WTC11 (cell line): ENCODE measurements at regions not wholly inside any gene's neighbourhood (a gene's known extent, or its start where the extent isn't known, plus 50 kb on each side); places are given as distances from the start of the nearest gene placed in this dataset.

Experiments
- ATAC-seq: fragments of 200-7000 bp; cut with Tn5 transposase; 2 replicates; pipeline ENCODE4 v1.10.0; 2021; ENCODE audit warnings: mild to moderate bottlenecking, moderate library complexity
- CTCF ChIA-PET: fragments of 300-600 bp; sonication (Branson Sonifier 250); formaldehyde crosslinking; loops from one replicate; lab custom pipeline; 2021; ENCODE audit warnings: antibody characterized with exemption; lab: Charles Lee
- POLR2A ChIA-PET: fragments of 350-600 bp; sonication (Branson Sonifier 250); formaldehyde crosslinking; loops from one replicate; lab custom pipeline; 2021; ENCODE audit warnings: antibody characterized with exemption; lab: Charles Lee
- DNase-seq: peaks from one replicate; pipeline ENCODE4 v3.0.0; 2021; ENCODE audit warnings: low spot score
- H3K27ac Mint-ChIP-seq: 2 replicates; pipeline ENCODE4 v1.8.0; 2021; ENCODE audit warnings: mixed read lengths
- H3K27me3 Mint-ChIP-seq: 2 replicates; pipeline ENCODE4 v1.8.0; 2021; ENCODE audit warnings: low read depth, mild to moderate bottlenecking, moderate library complexity, mixed read lengths
- H3K36me3 Mint-ChIP-seq: 2 replicates; pipeline ENCODE4 v1.8.0; 2021; ENCODE audit warnings: mixed read lengths
- H3K4me1 Mint-ChIP-seq: 2 replicates; pipeline ENCODE4 v1.8.0; 2022; ENCODE audit warnings: mixed read lengths
- H3K4me3 Mint-ChIP-seq: 2 replicates; pipeline ENCODE4 v1.8.0; 2021; ENCODE audit warnings: mild to moderate bottlenecking, moderate library complexity, mixed read lengths
- H3K9me3 Mint-ChIP-seq: 2 replicates; pipeline ENCODE4 v1.8.0; 2021; ENCODE audit warnings: mixed read lengths
- AFF4 ChIP-seq: sonication (generic); formaldehyde crosslinking; IDR thresholded peaks from 2 replicates; pipeline ENCODE4 v1.8.1; 2023; ENCODE audit warnings: mild to moderate bottlenecking, missing genetic modification reagents, borderline replicate concordance
- ATF1 ChIP-seq: sonication (generic); formaldehyde crosslinking; IDR thresholded peaks from 2 replicates; pipeline ENCODE4 v1.8.1; 2023; ENCODE audit warnings: mild to moderate bottlenecking, moderate library complexity, missing genetic modification reagents
- CBFB ChIP-seq: sonication (generic); formaldehyde crosslinking; IDR thresholded peaks from 2 replicates; pipeline ENCODE4 v1.8.1; 2022; ENCODE audit warnings: mild to moderate bottlenecking, low read depth, missing genetic modification reagents
- CREB1 ChIP-seq: sonication (generic); formaldehyde crosslinking; IDR thresholded peaks from 2 replicates; pipeline ENCODE4 v1.8.0; 2023; ENCODE audit warnings: mild to moderate bottlenecking, missing genetic modification reagents
- CREM ChIP-seq: sonication (generic); formaldehyde crosslinking; IDR thresholded peaks from 2 replicates; pipeline ENCODE4 v1.8.1; 2022; ENCODE audit warnings: mild to moderate bottlenecking, missing genetic modification reagents, moderate library complexity
- FOXJ3 ChIP-seq: sonication (generic); formaldehyde crosslinking; IDR thresholded peaks from 2 replicates; pipeline ENCODE4 v1.9.0; 2021; ENCODE audit warnings: missing genetic modification reagents, mild to moderate bottlenecking, borderline replicate concordance
- FOXP4 ChIP-seq: sonication (generic); formaldehyde crosslinking; IDR thresholded peaks from 2 replicates; pipeline ENCODE4 v1.8.0; 2022; ENCODE audit warnings: mild to moderate bottlenecking, missing genetic modification reagents
- JAZF1 ChIP-seq: fragments of 250-450 bp; sonication (Bioruptor Pico); IDR thresholded peaks from 2 replicates; pipeline ENCODE4 v1.9.0; 2021; ENCODE audit warnings: moderate library complexity, mild to moderate bottlenecking, inconsistent platforms
- NFE2L1 ChIP-seq: sonication (generic); formaldehyde crosslinking; IDR thresholded peaks from 2 replicates; pipeline ENCODE4 v1.8.1; 2023; ENCODE audit warnings: missing genetic modification reagents
- NFYB ChIP-seq: sonication (generic); formaldehyde crosslinking; conservative IDR thresholded peaks from 2 replicates; pipeline ENCODE4 v1.8.0; 2022; ENCODE audit warnings: low read depth, missing genetic modification reagents
- OVOL2 ChIP-seq: fragments of 250-450 bp; sonication (Bioruptor Pico); IDR thresholded peaks from 2 replicates; pipeline ENCODE4 v1.9.0; 2021; ENCODE audit warnings: mild to moderate bottlenecking, borderline replicate concordance
- PRRX2 ChIP-seq: fragments of 250-450 bp; sonication (Bioruptor Pico); IDR thresholded peaks from 2 replicates; pipeline ENCODE4 v1.8.0; 2021; ENCODE audit warnings: mild to moderate bottlenecking
- RELA ChIP-seq: sonication (generic); formaldehyde crosslinking; IDR thresholded peaks from 2 replicates; pipeline ENCODE4 v1.8.1; 2022; ENCODE audit warnings: missing genetic modification reagents, mild to moderate bottlenecking, borderline replicate concordance
- ZNF219 ChIP-seq: sonication (generic); formaldehyde crosslinking; IDR thresholded peaks from 2 replicates; pipeline ENCODE4 v1.8.0; 2023; ENCODE audit warnings: missing genetic modification reagents, mild to moderate bottlenecking, borderline replicate concordance
- ZNF281 ChIP-seq: sonication (generic); formaldehyde crosslinking; IDR thresholded peaks from 2 replicates; pipeline ENCODE4 v1.8.0; 2023; ENCODE audit warnings: mild to moderate bottlenecking, missing genetic modification reagents
- ZNF396 ChIP-seq: fragments of 250-450 bp; sonication (Bioruptor Pico); IDR thresholded peaks from 2 replicates; pipeline ENCODE4 v1.8.0; 2021; ENCODE audit warnings: mild to moderate bottlenecking, moderate library complexity, borderline replicate concordance
- TF ChIP-seq, protein P1 (sequence below): sonication (generic); formaldehyde crosslinking; IDR thresholded peaks from 2 replicates; pipeline ENCODE4 v1.8.0; 2023; ENCODE audit warnings: missing genetic modification reagents, mild to moderate bottlenecking, borderline replicate concordance
- TF ChIP-seq, protein P2 (sequence below): fragments of 250-450 bp; sonication (Bioruptor Pico); conservative IDR thresholded peaks from 2 replicates; pipeline ENCODE4 v1.9.0; 2021; ENCODE audit warnings: mild to moderate bottlenecking

DNA sequence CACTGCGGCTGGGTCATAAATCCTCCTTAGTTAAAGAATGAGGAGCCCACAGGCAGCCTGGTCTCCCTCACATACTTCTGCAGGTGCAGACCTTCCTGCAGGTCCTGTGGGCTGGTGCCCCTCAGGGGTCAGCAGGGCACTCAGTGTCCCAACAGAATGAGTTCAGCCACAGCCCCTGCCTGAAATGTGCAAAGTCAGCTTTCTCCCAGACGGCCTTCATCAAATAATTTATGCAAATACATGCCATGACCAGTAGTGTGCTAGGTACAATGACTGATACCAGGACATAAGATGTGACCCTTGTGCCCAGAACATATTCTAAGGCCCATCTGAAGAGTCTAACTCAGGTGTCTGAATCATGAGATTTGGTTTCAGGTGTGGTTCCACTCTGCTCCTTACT, 703.4 kb downstream of the TBC1D22A start:
- Mint-ChIP-seq H3K36me3 (peaks cover 26% of the 10 kb centered on the region), H3K27ac (no peak overlapping the region), H3K4me1 (no peaks in the 10 kb centered on the region), H3K27me3 (peaks cover 17% of the 10 kb centered on the region), H3K9me3 (peaks cover 77% of the 10 kb centered on the region), H3K4me3 (no peak overlapping the region)
- TF ChIP-seq JAZF1 (no peak), PRRX2 (CRISPR knock-in tag) (no peak)
- no peak for ATAC-seq
- ChIA-PET CTCF (no interaction called here), POLR2A (no interaction called here)
- DNase-seq: no peak

DNA sequence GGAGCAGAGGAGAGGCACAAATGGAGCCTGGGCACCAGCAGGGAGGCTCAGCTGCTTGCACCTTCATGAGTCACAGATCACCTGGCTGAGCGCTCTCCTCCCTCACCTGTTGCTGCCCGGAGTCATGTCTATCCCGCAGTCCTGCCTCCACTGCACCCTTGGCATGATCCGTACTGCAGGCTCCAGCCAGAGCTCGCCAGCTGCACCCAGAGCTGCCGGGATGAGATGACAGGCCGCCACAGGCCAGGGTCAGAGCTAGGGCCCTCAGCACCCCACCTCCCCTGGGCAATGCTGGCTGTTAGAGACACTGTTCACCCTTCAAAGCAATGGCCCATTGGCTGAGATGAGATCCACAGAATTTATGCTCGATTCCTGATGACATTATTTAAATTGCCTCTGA, 702.8 kb downstream of the TBC1D22A start:
- Mint-ChIP-seq H3K9me3 (peaks cover 78% of the 10 kb centered on the region), H3K27ac (no peak overlapping the region), H3K4me1 (no peaks in the 10 kb centered on the region), H3K27me3 (peaks cover 19% of the 10 kb centered on the region), H3K36me3 (peaks cover 24% of the 10 kb centered on the region)
- DNase-seq: no peak
- no peak for ATAC-seq
- TF ChIP-seq, protein P1, sequence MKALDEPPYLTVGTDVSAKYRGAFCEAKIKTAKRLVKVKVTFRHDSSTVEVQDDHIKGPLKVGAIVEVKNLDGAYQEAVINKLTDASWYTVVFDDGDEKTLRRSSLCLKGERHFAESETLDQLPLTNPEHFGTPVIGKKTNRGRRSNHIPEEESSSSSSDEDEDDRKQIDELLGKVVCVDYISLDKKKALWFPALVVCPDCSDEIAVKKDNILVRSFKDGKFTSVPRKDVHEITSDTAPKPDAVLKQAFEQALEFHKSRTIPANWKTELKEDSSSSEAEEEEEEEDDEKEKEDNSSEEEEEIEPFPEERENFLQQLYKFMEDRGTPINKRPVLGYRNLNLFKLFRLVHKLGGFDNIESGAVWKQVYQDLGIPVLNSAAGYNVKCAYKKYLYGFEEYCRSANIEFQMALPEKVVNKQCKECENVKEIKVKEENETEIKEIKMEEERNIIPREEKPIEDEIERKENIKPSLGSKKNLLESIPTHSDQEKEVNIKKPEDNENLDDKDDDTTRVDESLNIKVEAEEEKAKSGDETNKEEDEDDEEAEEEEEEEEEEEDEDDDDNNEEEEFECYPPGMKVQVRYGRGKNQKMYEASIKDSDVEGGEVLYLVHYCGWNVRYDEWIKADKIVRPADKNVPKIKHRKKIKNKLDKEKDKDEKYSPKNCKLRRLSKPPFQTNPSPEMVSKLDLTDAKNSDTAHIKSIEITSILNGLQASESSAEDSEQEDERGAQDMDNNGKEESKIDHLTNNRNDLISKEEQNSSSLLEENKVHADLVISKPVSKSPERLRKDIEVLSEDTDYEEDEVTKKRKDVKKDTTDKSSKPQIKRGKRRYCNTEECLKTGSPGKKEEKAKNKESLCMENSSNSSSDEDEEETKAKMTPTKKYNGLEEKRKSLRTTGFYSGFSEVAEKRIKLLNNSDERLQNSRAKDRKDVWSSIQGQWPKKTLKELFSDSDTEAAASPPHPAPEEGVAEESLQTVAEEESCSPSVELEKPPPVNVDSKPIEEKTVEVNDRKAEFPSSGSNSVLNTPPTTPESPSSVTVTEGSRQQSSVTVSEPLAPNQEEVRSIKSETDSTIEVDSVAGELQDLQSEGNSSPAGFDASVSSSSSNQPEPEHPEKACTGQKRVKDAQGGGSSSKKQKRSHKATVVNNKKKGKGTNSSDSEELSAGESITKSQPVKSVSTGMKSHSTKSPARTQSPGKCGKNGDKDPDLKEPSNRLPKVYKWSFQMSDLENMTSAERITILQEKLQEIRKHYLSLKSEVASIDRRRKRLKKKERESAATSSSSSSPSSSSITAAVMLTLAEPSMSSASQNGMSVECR (CRISPR knock-in tag): no peak
- TF ChIP-seq ZNF219 (CRISPR knock-in tag): no peak
- no peak for TF ChIP-seq OVOL2
- no peak for TF ChIP-seq NFYB (CRISPR knock-in tag)
- no peak for TF ChIP-seq ZNF281 (CRISPR knock-in tag)
- TF ChIP-seq, protein P2, sequence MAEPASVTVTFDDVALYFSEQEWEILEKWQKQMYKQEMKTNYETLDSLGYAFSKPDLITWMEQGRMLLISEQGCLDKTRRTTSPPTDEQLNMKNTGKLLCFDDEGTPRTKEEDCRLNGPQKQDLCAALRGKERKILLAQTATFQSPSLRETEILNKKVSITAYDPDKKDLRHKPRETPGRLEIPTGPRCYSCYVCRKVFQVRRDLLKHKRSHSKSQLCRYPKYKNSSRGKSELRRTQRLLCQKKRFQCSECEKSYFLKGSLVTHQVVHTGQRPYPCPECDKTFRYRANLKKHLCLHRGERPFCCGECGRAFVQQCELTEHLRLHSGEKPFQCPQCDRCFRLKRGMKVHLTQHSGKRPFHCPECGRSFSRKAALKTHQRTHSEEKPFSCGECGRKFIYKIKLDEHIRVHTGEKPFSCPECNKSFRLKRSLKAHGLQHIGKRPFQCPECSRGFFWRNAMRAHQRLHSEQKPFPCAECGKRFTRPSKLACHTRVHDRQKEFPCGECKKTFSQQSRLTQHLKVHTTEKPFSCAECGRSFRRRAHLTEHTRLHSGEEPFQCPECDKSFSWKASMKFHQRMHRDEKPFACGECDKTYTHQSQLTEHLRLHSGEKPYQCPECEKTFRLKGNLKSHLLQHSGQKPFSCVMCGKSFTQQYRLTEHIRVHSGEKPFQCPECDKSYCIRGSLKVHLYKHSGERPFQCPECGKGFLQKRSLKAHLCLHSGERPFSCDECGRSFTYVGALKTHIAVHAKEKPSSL (CRISPR knock-in tag): no peak
- no peak for TF ChIP-seq NFE2L1 (CRISPR knock-in tag)
- no peak for TF ChIP-seq ATF1
- no peak for TF ChIP-seq CREM (CRISPR knock-in tag)
- TF ChIP-seq, all 79 proteins: peak for 0
- ChIA-PET CTCF (no interaction called here), POLR2A (no interaction called here)
- H3K4me3 Mint-ChIP-seq: no peak overlapping the region

DNA sequence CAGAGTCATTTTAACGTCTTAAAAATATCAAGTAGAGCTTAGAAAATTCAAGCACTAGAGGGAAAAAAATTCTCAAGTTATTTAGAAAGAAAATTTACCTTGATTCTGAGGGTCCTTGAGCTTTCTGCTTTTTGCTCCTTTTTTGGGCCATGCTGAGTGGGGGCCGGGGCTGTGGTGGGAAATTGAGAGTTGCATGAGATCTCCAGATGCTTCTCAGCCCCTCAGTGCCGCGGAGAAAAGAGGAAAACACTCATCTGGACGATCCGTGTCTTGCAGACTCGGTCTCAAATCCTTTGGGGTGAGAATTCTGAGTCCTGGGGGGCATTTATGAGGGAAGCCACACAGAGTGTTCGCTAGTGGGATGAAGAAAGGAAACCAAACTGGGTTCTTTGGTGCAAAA, 700.8 kb downstream of the TBC1D22A start:
- Mint-ChIP-seq H3K36me3 (peaks cover 26% of the 10 kb centered on the region), H3K27ac (no peak overlapping the region), H3K27me3 (peaks cover 16% of the 10 kb centered on the region), H3K4me1 (no peaks in the 10 kb centered on the region), H3K9me3 (peaks cover 64% of the 10 kb centered on the region), H3K4me3 (no peak overlapping the region)
- DNase-seq (no peak), ATAC-seq (no peak)
- ChIA-PET CTCF (no interaction called here), POLR2A (no interaction called here)
- TF ChIP-seq CBFB (CRISPR knock-in tag): no peak
- no peak for TF ChIP-seq CREB1 (CRISPR knock-in tag)
- TF ChIP-seq RELA (CRISPR knock-in tag): no peak
- TF ChIP-seq ATF1: no peak
- TF ChIP-seq FOXJ3 (CRISPR knock-in tag): no peak
- no peak for TF ChIP-seq ZNF396 (CRISPR knock-in tag)
- TF ChIP-seq FOXP4 (CRISPR knock-in tag): no peak
- TF ChIP-seq AFF4 (CRISPR knock-in tag): no peak
